Ramos (cell line): ENCODE measurements at regions not wholly inside any gene's neighbourhood (a gene's known extent, or its start where the extent isn't known, plus 50 kb on each side); places are given as distances from the start of the nearest gene placed in this dataset.

Experiments
- in situ Hi-C: fragments of 300-500 bp; cut with MboI; formaldehyde crosslinking; loops from one replicate; pipeline ENCODE4 v1.14.3; 2022; ENCODE audit warnings: low sequenced_read_pairs; ENCODE audit not compliant: unreplicated experiment

DNA sequence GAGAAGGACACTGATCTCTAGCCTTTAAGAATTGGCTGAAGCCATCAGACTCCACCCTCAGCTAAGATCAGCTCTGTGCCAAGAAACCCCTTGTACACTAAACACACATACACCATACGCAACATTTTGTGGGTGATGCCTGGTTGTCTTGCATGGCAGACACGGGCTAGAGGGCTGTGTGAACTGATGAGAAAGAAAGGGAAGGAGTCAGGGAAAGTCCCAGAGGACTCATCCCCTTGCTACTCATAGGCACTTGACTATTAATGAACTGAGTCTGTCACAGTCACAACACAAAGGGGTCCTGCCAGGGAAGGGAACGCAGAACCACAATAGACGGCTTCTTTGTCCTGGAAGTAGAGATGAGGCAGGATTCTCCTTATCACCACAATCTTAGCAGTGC lies 80.8 kb downstream of the EMP1 start:
- in situ Hi-C loops, result no loop called here

DNA sequence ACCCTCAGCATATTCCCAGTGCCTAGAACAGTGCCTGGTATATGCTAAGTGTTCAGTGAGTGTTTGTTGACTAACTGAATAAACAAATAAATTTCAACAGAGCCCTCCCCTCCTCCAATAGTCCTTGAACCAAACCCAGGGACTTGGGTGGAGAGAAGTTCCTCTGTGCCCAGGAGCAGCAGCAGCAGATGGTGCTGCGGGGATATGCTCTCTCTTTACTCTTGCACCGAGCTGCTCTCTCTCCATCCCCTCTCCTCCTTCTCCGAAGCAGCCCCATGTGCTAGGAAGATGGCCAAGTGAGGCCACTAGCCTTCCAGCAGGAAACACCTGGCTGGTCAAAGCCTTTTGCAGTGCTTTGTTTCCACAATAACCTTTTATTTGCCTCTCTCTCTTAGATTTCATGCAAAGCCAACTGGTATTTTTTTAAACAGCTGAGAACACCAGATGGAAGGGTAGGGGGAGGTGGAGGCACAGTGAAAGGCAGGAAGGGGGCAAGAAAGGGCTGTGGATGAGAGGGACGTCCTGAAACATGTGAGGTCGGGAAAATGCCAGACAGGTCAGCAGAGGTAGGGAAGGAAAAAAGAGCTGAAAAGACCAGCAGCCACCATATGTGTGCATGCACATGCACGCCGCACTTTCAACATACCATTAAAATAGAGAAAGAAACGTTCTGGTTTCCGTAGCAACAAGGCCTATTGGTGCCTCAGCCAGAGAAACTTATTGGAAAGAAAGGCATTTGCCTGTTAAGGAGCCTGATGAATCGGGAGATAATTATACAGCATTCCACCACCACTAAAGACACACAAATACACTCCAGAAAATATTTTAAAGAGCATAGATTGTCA lies 78.9 kb downstream of the EMP1 start:
- in situ Hi-C loops, result no loop called here

- in situ Hi-C loops, result no loop called here
These were observed 77.3 kb downstream of the EMP1 start for GRCh38 chr12:13273850-13274249.

- in situ Hi-C loops, result no loop called here
These were observed 76.6 kb downstream of the EMP1 start for GRCh38 chr12:13273097-13273496.

- in situ Hi-C loops, result no loop called here
These were observed 74.3 kb downstream of the EMP1 start for GRCh38 chr12:13270817-13271216.
